Effector memory CD8-positive, alpha-beta T cell (primary cell): ENCODE measurements at regions not wholly inside any gene's neighbourhood (a gene's known extent, or its start where the extent isn't known, plus 50 kb on each side); places are given as distances from the start of the nearest gene placed in this dataset.

Experiments used
- ATAC-seq: fragments of 150-1000 bp; cut with Tn5 transposase; replicated peaks from 2 replicates; pipeline ENCODE4 v1.10.0; 2021; ENCODE audit warnings: mild to moderate bottlenecking, moderate library complexity
- DNase-seq, 3 experiments: peaks; one replicate each; pipeline ENCODE4 v3.0.0; 2021
- H3K27ac Mint-ChIP-seq, 2 donors: one replicate each; pipeline ENCODE4 v1.8.0; 2022; ENCODE audit warnings: mild to moderate bottlenecking in 2 of 2, mixed read lengths in 2 of 2, moderate library complexity in 2 of 2
- H3K27me3 Mint-ChIP-seq, 2 donors: one replicate each; pipeline ENCODE4 v1.8.0; 2022; ENCODE audit warnings: mixed read lengths in 2 of 2
- H3K36me3 Mint-ChIP-seq: one replicate; pipeline ENCODE4 v1.8.0; 2022; ENCODE audit warnings: mild to moderate bottlenecking, moderate library complexity, mixed read lengths; ENCODE audit not compliant: insufficient read depth
- H3K4me1 Mint-ChIP-seq, 2 donors: one replicate each; pipeline ENCODE4 v1.8.0; 2022; ENCODE audit warnings: low read depth in 2 of 2, mixed read lengths in 2 of 2
- H3K4me3 Mint-ChIP-seq, 2 donors: one replicate each; pipeline ENCODE4 v1.8.0; 2022; ENCODE audit warnings: mild to moderate bottlenecking in 2 of 2, mixed read lengths in 2 of 2, moderate library complexity in 2 of 2
- H3K9me3 Mint-ChIP-seq, 2 donors: one replicate each; pipeline ENCODE4 v1.8.0; 2022; ENCODE audit warnings: mixed read lengths in 2 of 2

DNA sequence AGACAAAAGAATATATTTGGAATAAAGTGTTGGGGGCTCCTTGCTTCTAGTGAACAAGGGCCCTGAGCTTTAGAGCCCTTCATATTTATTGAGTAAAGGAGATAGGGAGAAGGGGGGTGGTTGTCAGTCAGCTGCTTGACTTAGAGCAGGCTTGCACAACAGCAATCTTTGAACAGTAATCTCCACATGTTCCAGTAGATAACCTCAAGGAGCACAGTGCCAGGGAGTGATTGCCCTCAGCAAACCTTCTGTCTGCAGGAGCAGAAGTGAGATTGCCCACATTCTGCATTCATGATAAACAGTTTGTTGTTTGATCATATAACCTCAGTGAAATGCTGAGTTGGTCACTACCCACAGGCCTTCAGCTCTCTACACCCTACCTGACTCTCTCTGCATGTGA, 205.8 kb upstream of the CXCL13 start:
- Mint-ChIP-seq H3K27ac (no peak overlapping the region), H3K4me1 (no peaks in the 10 kb centered on the region), H3K4me3 (no peak overlapping the region), H3K9me3 (no peaks in the 10 kb centered on the region), H3K27me3 (peaks cover 16 to 71% of the 10 kb centered on the region in 2 donors), H3K36me3 (no peaks in the 10 kb centered on the region)
- ATAC-seq = no peak
- DNase-seq = no peak

DNA sequence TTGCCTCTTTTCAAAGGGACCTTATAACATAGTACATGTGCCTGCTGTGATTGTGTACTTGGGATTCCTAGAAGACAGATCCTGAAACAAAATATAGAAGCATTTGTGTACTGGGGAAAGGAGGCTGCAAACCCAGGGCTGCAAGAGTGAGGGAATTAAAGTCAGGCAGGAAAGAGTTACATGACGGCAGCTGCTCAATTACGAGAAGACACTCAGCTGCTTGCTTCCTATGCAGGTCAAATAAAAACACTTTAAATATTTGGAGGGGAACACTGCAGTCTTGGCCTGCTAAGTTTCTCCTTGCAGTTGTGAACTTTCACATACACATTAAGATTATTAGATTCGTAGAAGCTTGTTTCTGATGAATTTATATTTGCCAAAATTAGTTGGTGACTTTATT, 191.9 kb upstream of the CXCL13 start:
- no peak for ATAC-seq

DNA sequence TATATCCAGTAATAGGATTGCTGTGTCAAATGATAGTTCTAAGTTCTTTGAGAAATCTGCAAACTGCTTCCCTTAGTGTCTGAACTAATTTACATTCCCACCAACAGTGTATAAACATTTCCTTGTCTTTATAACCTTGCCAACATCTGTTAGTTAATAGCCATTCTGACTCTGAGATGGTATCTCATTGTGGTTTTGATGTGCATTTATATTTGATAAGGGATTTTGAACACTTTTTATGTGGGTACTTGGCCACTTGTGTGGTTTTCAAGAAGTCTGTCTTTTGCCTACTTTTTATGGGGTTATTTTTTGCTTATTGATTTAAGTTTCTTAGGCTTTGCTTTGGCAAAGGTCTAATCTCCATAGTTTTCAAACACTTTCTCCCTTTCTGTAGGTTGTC, 189.9 kb upstream of the CXCL13 start:
- DNase-seq (no peak), ATAC-seq (no peak)
- no peaks in the 10 kb centered on the region for H3K4me1 Mint-ChIP-seq
- no peak overlapping the region for H3K27ac Mint-ChIP-seq
- H3K27me3 Mint-ChIP-seq = peaks cover 34 to 54% of the 10 kb centered on the region in 2 donors
- H3K36me3 Mint-ChIP-seq = no peaks in the 10 kb centered on the region
- H3K4me3 Mint-ChIP-seq = no peak overlapping the region
- H3K9me3 Mint-ChIP-seq = no peaks in the 10 kb centered on the region

More for the DNA sequence above, 191.9 kb upstream of the CXCL13 start:
- no peak overlapping the region for H3K4me3 Mint-ChIP-seq
- H3K36me3 Mint-ChIP-seq = no peaks in the 10 kb centered on the region
- H3K27ac Mint-ChIP-seq = no peak overlapping the region
- peaks cover 34 to 57% of the 10 kb centered on the region in 2 donors for H3K27me3 Mint-ChIP-seq
- H3K4me1 Mint-ChIP-seq = no peaks in the 10 kb centered on the region
- no peak for DNase-seq
- no peaks in the 10 kb centered on the region for H3K9me3 Mint-ChIP-seq

DNA sequence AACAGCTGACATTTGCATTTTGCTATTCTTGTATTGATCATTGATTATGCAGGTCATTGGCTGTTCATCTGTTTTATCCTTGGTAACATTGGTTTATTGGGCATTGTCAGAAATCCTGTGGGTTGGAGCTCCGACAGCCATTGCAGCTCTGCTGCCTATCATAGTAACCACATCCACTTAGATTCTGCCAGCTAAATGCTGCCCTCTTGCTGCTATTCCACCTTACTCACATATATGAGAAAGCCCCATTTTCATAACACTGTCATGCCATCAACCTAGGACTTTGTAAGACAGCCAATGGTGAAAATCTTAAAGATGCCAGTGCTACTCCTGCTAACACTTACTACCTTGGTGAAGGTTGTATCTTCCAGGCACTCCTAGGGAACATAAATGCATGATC, 187.3 kb upstream of the CXCL13 start:
- H3K4me3 Mint-ChIP-seq = no peak overlapping the region
- ATAC-seq (no peak), DNase-seq (no peak)
- H3K4me1 Mint-ChIP-seq = no peaks in the 10 kb centered on the region
- peaks cover 15 to 29% of the 10 kb centered on the region in 2 donors for H3K27me3 Mint-ChIP-seq
- no peaks in the 10 kb centered on the region for H3K36me3 Mint-ChIP-seq
- H3K27ac Mint-ChIP-seq = no peak overlapping the region
- H3K9me3 Mint-ChIP-seq = no peaks in the 10 kb centered on the region

GRCh38 chr4:77430847-77431246, 174.8 kb upstream of the CXCL13 start:
- Mint-ChIP-seq H3K4me3 (no peak overlapping the region), H3K27ac (no peak overlapping the region), H3K27me3 (peaks cover 2 to 13% of the 10 kb centered on the region in 2 donors), H3K36me3 (no peaks in the 10 kb centered on the region), H3K9me3 (no peaks in the 10 kb centered on the region), H3K4me1 (peaks cover 0 to 3% of the 10 kb centered on the region in 2 donors)
- no peak for ATAC-seq
- DNase-seq = no peak

DNA sequence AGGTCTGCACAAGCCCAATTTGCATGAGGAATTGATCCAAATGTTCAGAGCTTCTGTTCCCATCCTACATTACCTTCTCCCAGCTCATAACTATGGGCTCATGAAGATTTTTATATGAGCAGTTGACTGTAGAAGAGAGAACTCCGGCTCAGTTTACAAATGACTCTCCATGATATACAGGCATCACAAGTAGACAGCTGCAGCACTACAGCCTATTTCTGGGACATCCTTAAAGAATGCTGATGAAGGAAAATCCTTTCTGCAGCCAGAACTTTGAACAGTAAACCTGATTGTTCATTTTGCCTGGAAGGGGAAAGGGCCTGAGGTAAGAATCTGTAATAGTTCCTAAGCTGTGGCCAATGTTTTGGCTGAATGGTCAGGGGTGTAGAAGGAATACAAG, 174.1 kb upstream of the CXCL13 start:
- Mint-ChIP-seq H3K4me3 (no peak overlapping the region), H3K36me3 (no peaks in the 10 kb centered on the region), H3K27ac (no peak overlapping the region), H3K4me1 (peaks cover 0 to 3% of the 10 kb centered on the region in 2 donors), H3K9me3 (no peaks in the 10 kb centered on the region), H3K27me3 (peaks cover 0 to 6% of the 10 kb centered on the region in 2 donors)
- DNase-seq = no peak
- no peak for ATAC-seq

GRCh38 chr4:77432717-77433417, 172.8 kb upstream of the CXCL13 start:
- DNase-seq (no peak), ATAC-seq (no peak)
- Mint-ChIP-seq H3K9me3 (no peaks in the 10 kb centered on the region), H3K36me3 (no peaks in the 10 kb centered on the region), H3K4me3 (no peak overlapping the region), H3K27ac (no peak overlapping the region), H3K27me3 (no peaks in the 10 kb centered on the region), H3K4me1 (peaks cover 0 to 3% of the 10 kb centered on the region in 2 donors)

DNA sequence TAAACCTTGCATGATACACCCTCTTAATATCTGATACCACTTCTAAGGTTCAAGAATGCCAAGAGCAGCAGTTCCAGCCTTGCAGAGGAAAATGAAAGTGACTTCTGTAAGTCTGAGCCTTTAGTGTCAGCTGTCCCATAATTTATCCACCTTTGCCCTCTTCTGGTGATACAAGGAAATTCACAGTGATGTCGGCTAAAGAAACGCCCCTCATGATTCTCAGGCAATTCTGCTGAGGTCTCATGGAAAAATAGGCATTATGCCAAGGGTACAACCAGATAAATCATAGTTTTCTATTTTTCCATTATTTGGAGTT, 172.2 kb upstream of the CXCL13 start:
- no peak overlapping the region for H3K4me3 Mint-ChIP-seq
- peak; percentile 66 for ATAC-seq
- no peaks in the 10 kb centered on the region for H3K9me3 Mint-ChIP-seq
- H3K27me3 Mint-ChIP-seq = no peaks in the 10 kb centered on the region
- DNase-seq = peak in 2 of 3 experiments; percentile 3 to 19
- no peak overlapping the region for H3K27ac Mint-ChIP-seq
- H3K36me3 Mint-ChIP-seq = no peaks in the 10 kb centered on the region
- H3K4me1 Mint-ChIP-seq = peaks cover 0 to 3% of the 10 kb centered on the region in 2 donors

DNA sequence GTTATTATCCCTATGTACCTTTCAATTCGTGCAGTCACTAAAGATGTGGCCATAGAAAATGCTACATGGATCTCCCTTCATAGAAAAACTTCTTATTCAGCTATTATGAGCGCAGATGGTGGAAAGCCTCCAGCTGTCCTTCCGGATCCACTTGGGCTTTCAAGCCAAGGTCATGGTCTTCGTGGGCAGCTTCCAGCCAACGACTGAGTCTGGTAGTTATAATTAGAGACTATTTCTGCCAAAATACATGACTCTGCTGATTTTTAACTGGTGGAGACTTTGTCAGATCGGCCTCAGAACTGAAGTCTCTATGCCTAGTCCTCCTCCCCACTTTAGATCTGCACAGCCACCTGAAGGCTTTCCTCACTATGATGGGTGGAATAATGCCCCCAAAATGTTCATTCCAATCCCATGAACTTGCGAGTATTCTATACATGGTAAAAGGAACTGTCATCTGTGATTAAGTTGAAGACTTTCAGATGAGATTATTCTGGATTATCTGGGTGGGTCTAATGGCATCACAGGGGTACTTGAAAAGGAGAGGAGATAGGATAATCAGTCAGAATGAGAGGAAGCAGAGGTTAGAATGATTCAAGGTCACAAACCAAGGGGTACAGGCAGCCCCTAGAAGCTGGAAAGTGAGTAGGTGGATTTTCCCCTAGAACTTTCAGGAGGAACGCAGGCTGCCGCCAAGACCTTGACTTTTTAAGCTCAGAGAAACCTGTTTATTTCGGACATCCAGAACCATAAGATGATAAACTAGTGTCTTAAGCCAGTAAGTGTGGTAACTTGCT, 171.1 kb upstream of the CXCL13 start:
- H3K27ac Mint-ChIP-seq = no peak overlapping the region
- H3K27me3 Mint-ChIP-seq = no peaks in the 10 kb centered on the region
- H3K4me3 Mint-ChIP-seq = no peak overlapping the region
- H3K9me3 Mint-ChIP-seq = no peaks in the 10 kb centered on the region
- no peaks in the 10 kb centered on the region for H3K36me3 Mint-ChIP-seq
- ATAC-seq = no peak
- DNase-seq = no peak
- peaks cover 0 to 3% of the 10 kb centered on the region in 2 donors for H3K4me1 Mint-ChIP-seq

GRCh38 chr4:77437079-77437478, 168.5 kb upstream of the CXCL13 start:
- peaks cover 0 to 3% of the 10 kb centered on the region in 2 donors for H3K4me1 Mint-ChIP-seq
- no peaks in the 10 kb centered on the region for H3K27me3 Mint-ChIP-seq
- H3K27ac Mint-ChIP-seq = no peak overlapping the region
- no peaks in the 10 kb centered on the region for H3K9me3 Mint-ChIP-seq
- DNase-seq (no peak), ATAC-seq (no peak)
- H3K36me3 Mint-ChIP-seq = no peaks in the 10 kb centered on the region
- no peak overlapping the region for H3K4me3 Mint-ChIP-seq

DNA sequence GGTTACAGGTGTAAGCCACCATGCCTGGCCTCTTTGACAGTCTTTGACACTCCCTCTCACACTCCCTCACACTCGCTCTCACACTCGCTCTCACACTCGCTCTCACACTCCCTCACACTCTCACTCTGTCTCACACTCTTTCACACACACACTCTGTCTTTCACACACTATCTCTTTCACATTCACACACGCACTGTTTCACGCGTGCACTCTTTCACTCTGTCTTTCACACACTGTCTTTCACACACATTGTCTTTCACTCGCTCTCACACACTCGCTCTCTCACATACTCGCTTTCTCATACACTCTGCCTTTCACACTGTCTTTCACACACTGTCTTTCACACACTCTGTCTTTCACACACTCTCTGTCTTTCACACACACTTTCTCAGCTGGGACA, 167.1 kb upstream of the CXCL13 start:
- H3K27me3 Mint-ChIP-seq = peaks cover 0 to 7% of the 10 kb centered on the region in 2 donors
- H3K36me3 Mint-ChIP-seq = no peaks in the 10 kb centered on the region
- no peak overlapping the region for H3K27ac Mint-ChIP-seq
- no peaks in the 10 kb centered on the region for H3K4me1 Mint-ChIP-seq
- ATAC-seq (no peak), DNase-seq (no peak)
- no peaks in the 10 kb centered on the region for H3K9me3 Mint-ChIP-seq
- no peak overlapping the region for H3K4me3 Mint-ChIP-seq

GRCh38 chr4:77443941-77444340, 161.7 kb upstream of the CXCL13 start:
- no peak overlapping the region for H3K27ac Mint-ChIP-seq
- DNase-seq (no peak), ATAC-seq (no peak)
- peaks cover 3% of the 10 kb centered on the region for H3K36me3 Mint-ChIP-seq
- H3K9me3 Mint-ChIP-seq = no peaks in the 10 kb centered on the region
- peaks cover 23 to 31% of the 10 kb centered on the region in 2 donors for H3K27me3 Mint-ChIP-seq
- H3K4me3 Mint-ChIP-seq = no peak overlapping the region
- no peaks in the 10 kb centered on the region for H3K4me1 Mint-ChIP-seq

DNA sequence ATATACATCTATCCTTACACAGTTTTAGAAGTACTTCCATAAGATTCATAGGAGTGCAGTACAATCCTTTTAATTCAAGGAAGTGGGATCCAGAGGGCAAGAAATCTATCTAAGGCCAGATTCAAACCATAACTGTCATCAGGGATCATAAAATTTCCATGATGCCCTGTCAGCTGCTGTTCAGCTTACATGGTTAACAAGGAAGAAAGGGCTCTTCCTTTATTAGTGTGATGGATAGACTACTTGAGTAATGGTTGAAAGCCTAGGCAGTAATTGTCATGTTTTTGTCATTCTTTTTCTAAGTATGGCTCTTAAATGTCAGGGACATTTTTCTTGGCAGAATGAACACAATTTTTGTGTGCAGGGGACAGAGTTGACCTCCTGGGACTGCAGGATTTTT, 159.8 kb upstream of the CXCL13 start:
- H3K27me3 Mint-ChIP-seq = peaks cover 23 to 39% of the 10 kb centered on the region in 2 donors
- no peaks in the 10 kb centered on the region for H3K9me3 Mint-ChIP-seq
- no peak overlapping the region for H3K4me3 Mint-ChIP-seq
- H3K4me1 Mint-ChIP-seq = no peaks in the 10 kb centered on the region
- H3K27ac Mint-ChIP-seq = no peak overlapping the region
- peaks cover 3% of the 10 kb centered on the region for H3K36me3 Mint-ChIP-seq
- DNase-seq = no peak
- no peak for ATAC-seq

DNA sequence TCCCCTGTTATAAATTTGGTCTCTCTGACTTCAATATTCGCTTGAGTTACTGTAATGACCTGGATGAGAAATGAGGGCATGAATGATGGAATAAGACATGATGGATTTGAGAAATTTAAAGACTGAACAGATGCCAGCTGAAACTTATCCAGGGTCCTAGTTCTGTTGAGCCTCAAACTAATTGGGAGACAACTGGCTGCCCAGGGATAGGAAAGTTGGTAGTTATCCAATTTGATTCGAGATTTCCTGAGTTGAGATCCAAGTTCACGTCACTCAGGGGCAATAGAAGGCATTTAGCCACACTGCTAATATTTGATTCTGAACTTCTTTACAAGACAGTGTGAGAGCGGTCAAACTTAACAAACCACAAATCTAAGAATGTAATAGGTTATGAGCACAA, 159.0 kb upstream of the CXCL13 start:
- no peak for ATAC-seq
- no peaks in the 10 kb centered on the region for H3K4me1 Mint-ChIP-seq
- H3K27ac Mint-ChIP-seq = no peak overlapping the region

More for the DNA sequence above, 159.0 kb upstream of the CXCL13 start:
- no peak for DNase-seq
- H3K36me3 Mint-ChIP-seq = peaks cover 3% of the 10 kb centered on the region
- H3K4me3 Mint-ChIP-seq = no peak overlapping the region
- H3K27me3 Mint-ChIP-seq = peaks cover 23 to 39% of the 10 kb centered on the region in 2 donors
- H3K9me3 Mint-ChIP-seq = no peaks in the 10 kb centered on the region
